Aorta (tissue), 5 donors: ENCODE measurements at regions not wholly inside any gene's neighbourhood (a gene's known extent, or its start where the extent isn't known, plus 50 kb on each side); places are given as distances from the start of the nearest gene placed in this dataset.

ENCODE experiments used
- ATAC-seq: fragments of 200-7000 bp; cut with Tn5 transposase; one replicate; pipeline ENCODE4 v1.9.1; 2022; ENCODE audit warnings: moderate library complexity; ENCODE audit not compliant: low FRiP score
- DNase-seq, 2 donors: peaks; one replicate each; pipeline ENCODE4 v3.0.0-alpha.2; 2020
- H3K27ac ChIP-seq, 2 donors: one replicate each; pipeline ENCODE4 v1.5.1; 2013; ENCODE audit warnings: low read length in 2 of 2, mild to moderate bottlenecking in 2 of 2, moderate library complexity in 2 of 2, control low read depth in 1 of 2, inconsistent platforms in 1 of 2, low read depth in 1 of 2
- H3K27me3 ChIP-seq, 2 donors: one replicate each; pipeline ENCODE4 v1.6.1; 2013; ENCODE audit warnings: control low read depth in 1 of 2, low read length in 1 of 2, mild to moderate bottlenecking in 1 of 2, moderate library complexity in 1 of 2; ENCODE audit not compliant: insufficient read depth in 2 of 2, control insufficient read depth in 1 of 2
- H3K36me3 ChIP-seq, 2 donors: one replicate each; pipeline ENCODE4 v1.6.1; 2013; ENCODE audit warnings: control low read depth in 1 of 2, low read length in 1 of 2, mild to moderate bottlenecking in 1 of 2; ENCODE audit not compliant: insufficient read depth in 2 of 2, control insufficient read depth in 1 of 2
- H3K4me1 ChIP-seq, 2 donors: one replicate each; pipeline ENCODE4 v1.6.1; 2013; ENCODE audit warnings: low read length in 2 of 2, control low read depth in 1 of 2, mild to moderate bottlenecking in 1 of 2, moderate library complexity in 1 of 2; ENCODE audit not compliant: insufficient read depth in 2 of 2, control insufficient read depth in 1 of 2
- H3K4me3 ChIP-seq, 2 donors: one replicate each; pipeline ENCODE4 v1.5.1; 2013; ENCODE audit warnings: low read length in 2 of 2, control low read depth in 1 of 2, mild to moderate bottlenecking in 1 of 2
- H3K9me3 ChIP-seq: one replicate; pipeline ENCODE4 v1.6.1; 2013; ENCODE audit warnings: mild to moderate bottlenecking, low read length; ENCODE audit not compliant: control insufficient read depth
- WGBS, 2 donors: extraction: QIAGEN DNeasy Blood & Tissue Kit; methylation state at CpG; one replicate each; pipeline ENCODE4 v1.1.7; 2013; 5-methylcytosine and 5-hydroxymethylcytosine counted together
- intact Hi-C, 2 donors: fragments of 100-400 bp; cut with DNase I; formaldehyde crosslinking; loops; one replicate each; pipeline versions ENCODE4 v1.14.2 to v1.15.0; 2022
- donor health status: healthy with polysubstance abuse.
- donor health status: Bipolar disorder and iron deficiency.
- donor health status: DM: no; HTN: no; CAD: no.
- donor health status: DM: no; HTN: no; CAD: no.
- donor health status: DM: yes; HTN: yes; CAD: no.

DNA sequence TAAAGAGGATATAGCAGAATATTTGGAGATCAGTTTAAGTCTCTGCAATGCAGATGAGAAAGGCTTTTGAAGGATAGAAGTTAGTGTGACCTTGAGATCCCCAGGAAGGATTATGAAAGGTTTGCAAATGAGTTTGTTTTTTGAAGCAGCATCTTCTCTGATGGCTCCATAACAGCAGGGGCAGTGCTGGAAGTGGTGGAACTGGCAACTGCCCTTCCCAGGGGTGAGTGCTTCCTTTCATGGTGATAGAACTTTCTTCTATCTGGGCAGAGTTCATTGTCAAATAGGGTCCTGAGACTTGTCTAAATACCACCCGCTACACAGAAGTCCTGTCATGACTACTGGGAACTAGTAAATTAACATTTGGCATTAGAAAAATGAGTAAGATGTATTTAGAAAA, 314.2 kb upstream of the MCTP2 start:
- Histone ChIP-seq H3K4me1 (no peaks in the 10 kb centered on the region), H3K36me3 (no peaks in the 10 kb centered on the region), H3K4me3 (no peak overlapping the region), H3K9me3 (no peaks in the 10 kb centered on the region), H3K27me3 (no peaks in the 10 kb centered on the region), H3K27ac (no peak overlapping the region)
- DNase-seq = no peak
- WGBS, 2 donors = 94 to 100% methylated on average over 1 of the region's 1 CpG
- intact Hi-C loops = no loop called here
- no peak for ATAC-seq

DNA sequence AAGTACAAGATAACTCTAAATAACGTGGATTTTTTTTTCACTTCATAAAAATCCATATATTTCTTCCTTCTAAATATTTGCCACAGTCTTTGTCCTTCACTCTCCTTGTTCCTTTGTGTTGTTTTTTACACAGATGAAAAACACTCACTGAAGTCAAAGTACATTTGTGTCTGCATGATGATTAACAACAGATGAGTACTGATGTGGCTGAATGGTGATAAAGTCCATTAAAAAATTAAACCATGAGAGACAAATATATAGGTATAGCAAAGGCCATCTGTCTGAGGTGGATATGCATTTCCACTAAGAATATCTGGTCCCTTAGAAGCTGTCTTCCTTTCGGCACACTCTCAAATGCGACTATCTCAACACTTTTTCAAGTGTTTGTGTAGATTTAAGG, 317.5 kb upstream of the MCTP2 start:
- intact Hi-C loops = loop anchor here in 1 of 2 donors (5.0 kb wide), 1 partner anchor 52 kb away; no protein-coding TSS in a partner anchor
- Histone ChIP-seq H3K9me3 (no peaks in the 10 kb centered on the region), H3K36me3 (no peaks in the 10 kb centered on the region), H3K27ac (no peak overlapping the region), H3K4me3 (no peak overlapping the region), H3K4me1 (no peaks in the 10 kb centered on the region), H3K27me3 (no peaks in the 10 kb centered on the region)
- ATAC-seq (no peak), DNase-seq (no peak)
- 81 to 83% methylated on average over 3 of the region's 3 CpGs for WGBS, 2 donors

- no peak overlapping the region for H3K4me3 ChIP-seq
- 64 to 71% methylated on average over 2 of the region's 2 CpGs for WGBS, 2 donors
- no peak overlapping the region for H3K27ac ChIP-seq
- intact Hi-C loops = loop anchor here in 1 of 2 donors (5.0 kb wide), 1 partner anchor 51 kb away; no protein-coding TSS in a partner anchor
- ATAC-seq (no peak), DNase-seq (no peak)
- no peaks in the 10 kb centered on the region for H3K4me1 ChIP-seq
- H3K9me3 ChIP-seq = no peaks in the 10 kb centered on the region
- H3K27me3 ChIP-seq = no peaks in the 10 kb centered on the region
- H3K36me3 ChIP-seq = no peaks in the 10 kb centered on the region
Observed at GRCh38 chr15:93913310-93913709, 318.1 kb upstream of the MCTP2 start.

DNA sequence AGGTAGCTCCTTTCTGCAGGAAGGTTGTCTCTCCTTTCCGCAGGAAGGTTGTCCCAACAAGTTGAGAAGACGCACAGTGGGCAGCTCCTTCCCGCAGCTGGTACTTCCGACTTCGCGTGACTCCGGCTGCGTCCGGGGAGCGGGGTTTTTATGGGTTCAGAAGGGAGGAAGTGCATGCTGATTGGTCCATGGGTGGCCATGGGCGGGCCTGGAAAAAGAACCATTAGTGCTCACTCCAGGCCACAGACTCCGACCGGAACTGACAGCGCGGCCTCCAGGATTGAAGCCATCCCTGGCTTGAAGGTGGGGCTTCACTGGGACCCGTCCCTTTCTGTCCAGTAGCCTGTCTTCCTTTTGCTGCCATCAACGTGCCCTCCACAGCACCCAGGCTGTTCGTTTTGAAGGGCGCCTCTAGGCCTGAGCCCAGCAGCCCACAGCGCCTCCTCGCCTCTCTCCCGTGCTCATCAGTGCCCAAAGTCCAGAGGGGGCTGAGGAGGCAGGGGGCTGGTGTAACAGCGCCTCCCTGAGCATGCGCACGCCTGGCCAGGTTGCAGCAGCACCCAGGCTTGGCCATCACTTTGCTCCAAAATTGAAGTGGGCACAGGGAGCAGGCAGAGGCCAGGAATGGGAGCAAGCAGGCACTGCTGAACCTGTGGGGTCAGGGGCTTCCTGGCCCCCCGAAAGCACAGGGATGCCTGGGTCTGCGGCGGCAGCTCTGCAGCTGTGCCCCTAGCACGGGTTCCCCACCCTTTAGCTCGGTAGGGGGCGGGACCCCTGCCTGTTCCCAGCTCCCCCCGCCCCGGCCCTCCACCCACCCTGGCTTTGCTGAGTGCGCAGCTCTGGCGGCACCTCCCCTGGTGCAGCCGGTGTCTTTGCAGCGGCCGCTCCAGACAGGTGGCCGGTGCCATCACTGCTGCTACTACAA, 330.6 kb upstream of the MCTP2 start:
- 91 to 92% methylated on average over 36 to 39 of the region's 39 CpGs for WGBS, 2 donors
- intact Hi-C loops = loop anchor here in 1 of 2 donors (10.0 kb wide), 1 partner anchor 64 kb away; no protein-coding TSS in a partner anchor
- H3K4me3 ChIP-seq = no peak overlapping the region
- no peaks in the 10 kb centered on the region for H3K27me3 ChIP-seq
- no peaks in the 10 kb centered on the region for H3K36me3 ChIP-seq
- ATAC-seq (peak; percentile 29), DNase-seq (peak in 1 of 2 donors; percentile 64)
- no peaks in the 10 kb centered on the region for H3K9me3 ChIP-seq
- H3K27ac ChIP-seq = no peak overlapping the region
- no peaks in the 10 kb centered on the region for H3K4me1 ChIP-seq

DNA sequence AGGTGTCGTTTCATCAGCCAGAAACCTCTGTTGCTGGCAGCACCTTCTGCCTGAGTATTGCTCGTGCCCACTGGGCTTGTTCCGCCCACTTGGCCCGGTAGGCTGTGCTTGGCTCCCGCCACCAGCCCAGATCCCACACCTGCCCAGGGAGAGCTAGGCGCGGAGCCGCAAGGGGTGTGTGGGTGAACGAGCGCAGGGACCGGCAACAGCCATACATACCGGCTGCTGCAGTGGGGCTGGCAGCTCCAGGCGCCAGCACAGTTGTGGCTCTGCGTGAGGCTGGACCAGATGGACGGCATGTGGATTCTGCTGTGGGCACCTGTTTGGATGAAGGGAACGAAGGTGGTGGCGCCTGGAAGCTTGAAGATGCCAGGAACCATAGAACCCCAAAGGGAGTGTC, 331.5 kb upstream of the MCTP2 start:
- DNase-seq = no peak
- intact Hi-C loops = loop anchor here in 1 of 2 donors (10.0 kb wide), 1 partner anchor 65 kb away; no protein-coding TSS in a partner anchor
- ATAC-seq = no peak
- WGBS, 2 donors = 88 to 92% methylated on average over 17 of the region's 17 CpGs
- Histone ChIP-seq H3K27me3 (no peaks in the 10 kb centered on the region), H3K9me3 (no peaks in the 10 kb centered on the region), H3K4me1 (no peaks in the 10 kb centered on the region), H3K4me3 (no peak overlapping the region), H3K27ac (no peak overlapping the region), H3K36me3 (no peaks in the 10 kb centered on the region)

GRCh38 chr15:93897377-93897776, 334.0 kb upstream of the MCTP2 start:
- ATAC-seq = no peak
- DNase-seq = no peak
- Histone ChIP-seq H3K4me3 (no peak overlapping the region), H3K27ac (no peak overlapping the region), H3K27me3 (no peaks in the 10 kb centered on the region), H3K9me3 (no peaks in the 10 kb centered on the region), H3K36me3 (no peaks in the 10 kb centered on the region), H3K4me1 (no peaks in the 10 kb centered on the region)
- intact Hi-C loops = no loop called here
- WGBS, 2 donors = 17 to 28% methylated on average over 1 of the region's 1 CpG

- no peak for DNase-seq
Observed at GRCh38 chr15:93895976-93896770, 335.2 kb upstream of the MCTP2 start.

DNA sequence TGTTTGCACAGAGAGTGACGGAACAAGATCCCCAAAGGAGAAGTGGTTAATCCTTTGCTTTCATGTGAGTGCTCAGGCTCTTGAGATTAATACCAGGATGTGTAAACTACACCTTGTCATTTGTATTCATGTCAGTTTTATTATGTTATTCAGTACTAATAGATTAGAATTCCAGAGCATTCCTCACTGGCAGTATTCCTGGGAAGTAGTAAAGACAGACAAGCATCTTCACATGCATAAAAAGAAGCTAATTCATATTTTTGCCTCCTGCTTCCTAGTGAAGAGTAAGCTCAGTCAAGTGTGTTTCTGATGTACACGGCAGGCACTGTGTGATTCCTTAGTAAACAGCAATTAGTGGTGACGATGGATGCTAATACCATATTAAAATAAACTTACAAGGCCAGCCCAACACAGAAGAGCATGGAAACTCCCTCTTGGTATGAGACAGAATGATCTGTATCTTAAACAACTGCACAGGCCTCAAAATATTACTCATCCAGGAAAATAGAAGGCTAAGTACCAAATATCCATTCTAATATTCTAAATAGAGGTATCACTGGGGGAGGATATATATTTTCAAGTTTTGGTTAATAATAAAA, 336.8 kb upstream of the MCTP2 start:
- intact Hi-C loops = no loop called here
- H3K9me3 ChIP-seq = no peaks in the 10 kb centered on the region
- no peaks in the 10 kb centered on the region for H3K27me3 ChIP-seq
- no peaks in the 10 kb centered on the region for H3K4me1 ChIP-seq
- ATAC-seq (no peak), DNase-seq (no peak)
- WGBS, 2 donors = 84 to 88% methylated on average over 3 of the region's 3 CpGs
- H3K27ac ChIP-seq = no peak overlapping the region
- H3K4me3 ChIP-seq = no peak overlapping the region
- H3K36me3 ChIP-seq = no peaks in the 10 kb centered on the region

More at GRCh38 chr15:93895976-93896770, 335.2 kb upstream of the MCTP2 start:
- H3K36me3 ChIP-seq = no peaks in the 10 kb centered on the region
- intact Hi-C loops = no loop called here
- H3K4me3 ChIP-seq = no peak overlapping the region
- H3K4me1 ChIP-seq = no peaks in the 10 kb centered on the region
- H3K27me3 ChIP-seq = no peaks in the 10 kb centered on the region
- no peak for ATAC-seq
- H3K27ac ChIP-seq = no peak overlapping the region
- 83 to 84% methylated on average over 5 of the region's 5 CpGs for WGBS, 2 donors
- no peaks in the 10 kb centered on the region for H3K9me3 ChIP-seq
